Calu3 (cell line): ENCODE measurements at regions not wholly inside any gene's neighbourhood (a gene's known extent, or its start where the extent isn't known, plus 50 kb on each side); places are given as distances from the start of the nearest gene placed in this dataset.

Experiments used
- BruUV-seq: library from RNA; stranded (reverse); fragments of 400-500 nt; replicated peaks from 2 replicates; lab custom pipeline; 2021; lab: Mats Ljungman, UMichigan
- CTCF ChIA-PET: fragments of 300-600 bp; sonication (Branson Sonifier 250); formaldehyde crosslinking; loops from one replicate; lab custom pipeline; 2022; ENCODE audit warnings: antibody characterized with exemption; lab: Charles Lee
- DNase-seq: peaks from one replicate; pipeline ENCODE4 v3.0.0; 2022
- H3K27ac Mint-ChIP-seq: one replicate; pipeline ENCODE4 v1.8.0; 2022; ENCODE audit warnings: mixed read lengths; ENCODE audit not compliant: unreplicated experiment
- H3K27me3 Mint-ChIP-seq: one replicate; pipeline ENCODE4 v1.8.0; 2022; ENCODE audit warnings: mixed read lengths; ENCODE audit not compliant: unreplicated experiment
- H3K36me3 Mint-ChIP-seq: one replicate; pipeline ENCODE4 v1.8.0; 2022; ENCODE audit warnings: mild to moderate bottlenecking, moderate library complexity, mixed read lengths; ENCODE audit not compliant: insufficient read depth, unreplicated experiment
- H3K4me1 Mint-ChIP-seq: one replicate; pipeline ENCODE4 v1.8.0; 2022; ENCODE audit warnings: mild to moderate bottlenecking, low read depth, mixed read lengths; ENCODE audit not compliant: unreplicated experiment
- H3K4me3 Mint-ChIP-seq: one replicate; pipeline ENCODE4 v1.8.0; 2022; ENCODE audit warnings: mild to moderate bottlenecking, low read depth, moderate library complexity, mixed read lengths; ENCODE audit not compliant: unreplicated experiment
- H3K9me3 Mint-ChIP-seq: one replicate; pipeline ENCODE4 v1.8.0; 2022; ENCODE audit warnings: low read depth, mixed read lengths; ENCODE audit not compliant: unreplicated experiment
- intact Hi-C: fragments of 100-400 bp; cut with micrococcal nuclease; formaldehyde crosslinking; loops from one replicate; pipeline ENCODE4 v1.10.0; 2022; ENCODE audit not compliant: unreplicated experiment
- TF ChIP-seq, protein P1 (sequence below): fragments of 200-600 bp; IDR thresholded peaks from one replicate; pipeline ENCODE4 v1.8.0; 2022; ENCODE audit warnings: antibody characterized with exemption; ENCODE audit not compliant: unreplicated experiment

DNA sequence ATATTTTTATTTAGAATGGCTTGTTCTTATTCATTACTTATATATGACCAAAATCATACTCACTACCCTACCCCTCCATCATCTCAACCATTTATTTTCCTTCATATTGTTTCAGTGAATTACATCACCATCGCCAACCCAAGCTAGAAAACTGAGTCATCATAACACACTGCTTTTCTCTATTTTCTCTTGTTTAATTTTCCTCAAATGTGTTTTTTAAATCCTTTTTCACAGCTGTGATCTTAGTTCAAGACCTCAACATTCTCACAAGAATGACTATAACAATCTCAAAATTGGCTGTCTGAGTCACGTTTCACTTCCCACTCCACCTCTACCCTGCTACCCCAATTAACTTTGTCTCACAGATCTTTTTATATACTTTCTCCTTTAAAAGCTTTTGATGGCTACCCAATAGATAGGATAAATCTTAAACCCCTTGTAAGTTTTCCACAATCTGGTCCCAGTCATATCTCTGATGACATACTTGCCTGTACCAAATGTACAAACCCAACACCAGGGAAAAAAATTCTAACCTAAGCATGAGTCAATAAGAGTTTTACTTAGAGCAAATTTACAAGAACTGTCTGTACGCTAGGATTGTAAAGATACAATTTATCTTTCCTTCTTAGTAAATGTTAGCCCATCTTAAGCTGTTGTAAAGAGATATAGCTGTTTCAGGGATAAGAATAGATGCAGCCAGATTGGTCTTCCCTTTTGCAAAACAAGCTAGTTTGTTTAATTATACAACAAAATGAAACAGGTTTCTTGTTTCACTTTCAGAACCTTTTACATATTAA lies 635.1 kb upstream of the SLC39A10 start:
- no peak overlapping the region for H3K27ac Mint-ChIP-seq
- no peaks in the 10 kb centered on the region for H3K9me3 Mint-ChIP-seq
- CTCF ChIA-PET = no interaction called here
- H3K4me1 Mint-ChIP-seq = peaks cover 15% of the 10 kb centered on the region
- no peak for DNase-seq
- BruUV-seq = no TSS peak
- peaks cover 5% of the 10 kb centered on the region for H3K36me3 Mint-ChIP-seq
- TF ChIP-seq, protein P1, sequence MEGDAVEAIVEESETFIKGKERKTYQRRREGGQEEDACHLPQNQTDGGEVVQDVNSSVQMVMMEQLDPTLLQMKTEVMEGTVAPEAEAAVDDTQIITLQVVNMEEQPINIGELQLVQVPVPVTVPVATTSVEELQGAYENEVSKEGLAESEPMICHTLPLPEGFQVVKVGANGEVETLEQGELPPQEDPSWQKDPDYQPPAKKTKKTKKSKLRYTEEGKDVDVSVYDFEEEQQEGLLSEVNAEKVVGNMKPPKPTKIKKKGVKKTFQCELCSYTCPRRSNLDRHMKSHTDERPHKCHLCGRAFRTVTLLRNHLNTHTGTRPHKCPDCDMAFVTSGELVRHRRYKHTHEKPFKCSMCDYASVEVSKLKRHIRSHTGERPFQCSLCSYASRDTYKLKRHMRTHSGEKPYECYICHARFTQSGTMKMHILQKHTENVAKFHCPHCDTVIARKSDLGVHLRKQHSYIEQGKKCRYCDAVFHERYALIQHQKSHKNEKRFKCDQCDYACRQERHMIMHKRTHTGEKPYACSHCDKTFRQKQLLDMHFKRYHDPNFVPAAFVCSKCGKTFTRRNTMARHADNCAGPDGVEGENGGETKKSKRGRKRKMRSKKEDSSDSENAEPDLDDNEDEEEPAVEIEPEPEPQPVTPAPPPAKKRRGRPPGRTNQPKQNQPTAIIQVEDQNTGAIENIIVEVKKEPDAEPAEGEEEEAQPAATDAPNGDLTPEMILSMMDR = no peak
- H3K4me3 Mint-ChIP-seq = no peak overlapping the region
- intact Hi-C loops = no loop called here
- no peaks in the 10 kb centered on the region for H3K27me3 Mint-ChIP-seq

DNA sequence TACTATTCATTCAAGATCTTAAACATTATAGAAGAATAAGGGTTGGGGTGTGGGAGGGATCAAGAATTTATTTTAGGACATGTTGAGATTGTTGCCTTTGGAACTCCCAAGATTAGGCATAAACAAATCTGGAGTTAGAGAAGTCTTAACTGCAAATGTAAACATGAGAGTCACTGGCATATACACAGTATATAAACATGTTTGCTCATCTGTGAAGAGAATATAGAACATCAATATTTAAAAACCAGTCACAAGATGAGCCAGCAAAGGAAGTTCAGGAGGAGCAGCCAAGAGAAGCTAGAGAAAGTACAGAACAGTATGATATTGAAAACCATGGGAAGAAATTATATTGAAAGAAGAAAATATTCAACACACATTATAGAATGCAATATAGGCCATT lies 638.6 kb upstream of the SLC39A10 start:
- TF ChIP-seq, protein P1 = no peak
- Mint-ChIP-seq H3K27me3 (no peaks in the 10 kb centered on the region), H3K9me3 (no peaks in the 10 kb centered on the region), H3K27ac (no peak overlapping the region), H3K4me1 (peaks cover 7% of the 10 kb centered on the region), H3K36me3 (peaks cover 5% of the 10 kb centered on the region), H3K4me3 (no peak overlapping the region)
- intact Hi-C loops = no loop called here
- no TSS peak for BruUV-seq
- DNase-seq = no peak
- CTCF ChIA-PET = no interaction called here

DNA sequence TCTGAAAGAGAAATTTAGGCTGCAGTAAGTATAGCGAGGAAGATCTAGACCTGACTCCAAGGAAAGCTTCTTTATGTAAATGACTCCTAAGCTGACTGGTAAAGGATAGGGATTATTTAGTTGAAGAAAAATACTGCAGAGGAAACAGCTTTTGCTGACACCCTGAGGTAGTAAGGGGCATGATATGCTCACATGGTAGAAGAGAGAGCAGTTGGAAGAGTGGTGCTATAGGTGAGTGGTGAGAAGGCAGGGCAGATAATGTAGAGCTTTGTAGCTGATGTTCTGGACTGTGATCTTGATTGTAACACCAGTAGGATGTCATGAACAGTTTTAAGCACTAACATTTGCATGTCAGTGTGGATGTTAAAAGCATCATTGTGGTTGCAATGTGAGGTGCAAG lies 639.1 kb upstream of the SLC39A10 start:
- Mint-ChIP-seq H3K4me1 (peaks cover 7% of the 10 kb centered on the region), H3K27ac (no peak overlapping the region), H3K4me3 (no peak overlapping the region), H3K9me3 (no peaks in the 10 kb centered on the region), H3K36me3 (peaks cover 5% of the 10 kb centered on the region), H3K27me3 (no peaks in the 10 kb centered on the region)
- CTCF ChIA-PET = no interaction called here
- TF ChIP-seq, protein P1 = no peak
- BruUV-seq = no TSS peak
- intact Hi-C loops = no loop called here
- no peak for DNase-seq

DNA sequence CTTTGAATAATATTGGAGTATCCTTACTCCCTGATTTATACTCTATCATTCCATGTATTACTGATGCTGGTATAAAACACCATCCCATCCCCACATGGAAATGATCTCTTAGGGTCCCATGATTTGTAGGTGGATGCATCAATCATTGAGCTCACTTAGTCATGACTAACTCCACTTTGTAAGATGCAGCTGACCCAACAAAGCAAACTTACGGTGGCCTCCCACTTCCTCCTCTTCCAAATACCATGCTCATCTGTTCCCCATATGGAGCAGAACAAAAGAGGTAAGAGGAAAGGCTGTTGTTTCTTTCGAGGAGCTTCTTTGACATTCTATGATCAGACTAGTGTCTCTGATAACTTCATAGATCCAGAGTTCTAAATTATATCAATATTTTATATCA lies 640.2 kb upstream of the SLC39A10 start:
- BruUV-seq = no TSS peak
- TF ChIP-seq, protein P1 = no peak
- Mint-ChIP-seq H3K36me3 (no peaks in the 10 kb centered on the region), H3K27me3 (no peaks in the 10 kb centered on the region), H3K4me3 (no peak overlapping the region), H3K27ac (no peak overlapping the region), H3K9me3 (no peaks in the 10 kb centered on the region), H3K4me1 (peaks cover 5% of the 10 kb centered on the region)
- intact Hi-C loops = no loop called here
- CTCF ChIA-PET = interaction anchor here (0.6 kb wide), 1 partner anchor 1946 kb away, joined by 3 read pairs; no protein-coding TSS in a partner anchor
- no peak for DNase-seq
